ENCODE measurements at regions not wholly inside any gene's neighbourhood (a gene's known extent, or its start where the extent isn't known, plus 50 kb on each side); places are given as distances from the start of the nearest gene placed in this dataset.

GRCh38 chr6:137656735-137657134 is 162.5 kb upstream of the OLIG3 start:
- H3K9me3 ChIP-seq (ENCODE audit: control insufficient read depth in 2 of 2, insufficient read depth in 1 of 2, low read length in 1 of 2) = peaks cover 2 to 26% of the 10 kb centered on the region in 2 donors
- WGBS = 90% methylated on average over 4 of the region's 4 CpGs

GRCh38 chr6:137657351-137657911 is 163.2 kb upstream of the OLIG3 start:
- Histone ChIP-seq H3K36me3 (ENCODE audit: control insufficient read depth in 2 of 2, insufficient read depth in 2 of 2, low read length in 1 of 2) (no peaks in the 10 kb centered on the region), H3K4me1 (ENCODE audit: control insufficient read depth in 2 of 2, insufficient read depth in 2 of 2, low read length in 2 of 2) (peaks cover 0 to 15% of the 10 kb centered on the region in 2 donors), H3K27me3 (ENCODE audit: control insufficient read depth in 2 of 2, insufficient read depth in 1 of 2, low read length in 1 of 2) (no peaks in the 10 kb centered on the region), H3K27ac (ENCODE audit: low read depth in 1 of 2, low read length in 1 of 2) (peak overlapping the region in 1 of 2 donors; percentile 77), H3K4me3 (ENCODE audit: low read length in 2 of 2) (no peak overlapping the region), H3K9me3 (ENCODE audit: control insufficient read depth in 2 of 2, insufficient read depth in 1 of 2, low read length in 1 of 2) (peaks cover 2 to 23% of the 10 kb centered on the region in 2 donors)
- peak in 3 of 9 donors; percentile 16 to 46 (median 19) for DNase-seq (ENCODE audit: low read depth in 6 of 9, low spot score in 9 of 9)
- WGBS = 12% methylated on average over 1 of the region's 1 CpG

More at GRCh38 chr6:137656735-137657134, 162.5 kb upstream of the OLIG3 start:
- no peaks in the 10 kb centered on the region for H3K36me3 ChIP-seq (ENCODE audit: control insufficient read depth in 2 of 2, insufficient read depth in 2 of 2, low read length in 1 of 2)
- DNase-seq (ENCODE audit: low read depth in 6 of 9, low spot score in 9 of 9) = no peak
- H3K4me3 ChIP-seq (ENCODE audit: low read length in 2 of 2) = no peak overlapping the region
- H3K27me3 ChIP-seq (ENCODE audit: control insufficient read depth in 2 of 2, insufficient read depth in 1 of 2, low read length in 1 of 2) = no peaks in the 10 kb centered on the region
- peaks cover 0 to 15% of the 10 kb centered on the region in 2 donors for H3K4me1 ChIP-seq (ENCODE audit: control insufficient read depth in 2 of 2, insufficient read depth in 2 of 2, low read length in 2 of 2)
- H3K27ac ChIP-seq (ENCODE audit: low read depth in 1 of 2, low read length in 1 of 2) = peak overlapping the region in 1 of 2 donors; percentile 77

- Histone ChIP-seq H3K4me1 (ENCODE audit: control insufficient read depth in 2 of 2, insufficient read depth in 2 of 2, low read length in 2 of 2) (peaks cover 0 to 15% of the 10 kb centered on the region in 2 donors), H3K27me3 (ENCODE audit: control insufficient read depth in 2 of 2, insufficient read depth in 1 of 2, low read length in 1 of 2) (no peaks in the 10 kb centered on the region), H3K27ac (ENCODE audit: low read depth in 1 of 2, low read length in 1 of 2) (peak overlapping the region in 1 of 2 donors; percentile 43), H3K36me3 (ENCODE audit: control insufficient read depth in 2 of 2, insufficient read depth in 2 of 2, low read length in 1 of 2) (no peaks in the 10 kb centered on the region), H3K9me3 (ENCODE audit: control insufficient read depth in 2 of 2, insufficient read depth in 1 of 2, low read length in 1 of 2) (peaks cover 0 to 15% of the 10 kb centered on the region in 2 donors), H3K4me3 (ENCODE audit: low read length in 2 of 2) (no peak overlapping the region)
- DNase-seq (ENCODE audit: low read depth in 6 of 9, low spot score in 9 of 9) = no peak
- WGBS = 96% methylated on average over 1 of the region's 1 CpG
Observed at GRCh38 chr6:137658287-137658686, 164.1 kb upstream of the OLIG3 start.

GRCh38 chr6:137659871-137660270 is 165.7 kb upstream of the OLIG3 start:
- DNase-seq (ENCODE audit: low read depth in 6 of 9, low spot score in 9 of 9) = no peak
- WGBS = 96% methylated on average over 3 of the region's 3 CpGs
- H3K9me3 ChIP-seq (ENCODE audit: control insufficient read depth in 2 of 2, insufficient read depth in 1 of 2, low read length in 1 of 2) = peaks cover 0 to 13% of the 10 kb centered on the region in 2 donors
- H3K27ac ChIP-seq (ENCODE audit: low read depth in 1 of 2, low read length in 1 of 2) = no peak overlapping the region
- peaks cover 0 to 15% of the 10 kb centered on the region in 2 donors for H3K4me1 ChIP-seq (ENCODE audit: control insufficient read depth in 2 of 2, insufficient read depth in 2 of 2, low read length in 2 of 2)
- no peak overlapping the region for H3K4me3 ChIP-seq (ENCODE audit: low read length in 2 of 2)
- H3K27me3 ChIP-seq (ENCODE audit: control insufficient read depth in 2 of 2, insufficient read depth in 1 of 2, low read length in 1 of 2) = no peaks in the 10 kb centered on the region
- H3K36me3 ChIP-seq (ENCODE audit: control insufficient read depth in 2 of 2, insufficient read depth in 2 of 2, low read length in 1 of 2) = no peaks in the 10 kb centered on the region

DNA sequence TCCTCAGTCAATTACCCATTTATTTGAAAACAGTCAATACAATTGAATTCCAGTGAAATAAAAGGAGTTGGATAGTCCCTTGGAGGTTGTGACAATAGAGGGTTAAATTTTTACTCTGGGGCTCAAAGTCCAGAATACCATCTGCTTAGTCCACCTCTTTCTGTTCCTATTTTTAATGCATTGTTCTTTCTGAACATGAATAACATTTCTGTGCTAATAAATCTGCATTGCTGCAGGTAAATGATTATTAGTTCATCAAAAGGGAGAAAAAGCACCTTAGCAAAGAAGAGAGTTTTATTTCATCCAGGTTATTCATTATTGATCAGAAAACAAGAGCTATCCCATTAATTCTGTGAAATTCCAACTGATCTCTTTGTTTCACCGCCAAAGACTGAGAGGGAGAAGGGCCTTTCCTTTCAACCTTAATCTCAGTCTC is 166.1 kb upstream of the OLIG3 start:
- H3K4me1 ChIP-seq (ENCODE audit: control insufficient read depth in 2 of 2, insufficient read depth in 2 of 2, low read length in 2 of 2) = peaks cover 0 to 15% of the 10 kb centered on the region in 2 donors
- H3K9me3 ChIP-seq (ENCODE audit: control insufficient read depth in 2 of 2, insufficient read depth in 1 of 2, low read length in 1 of 2) = peaks cover 0 to 13% of the 10 kb centered on the region in 2 donors
- H3K27ac ChIP-seq (ENCODE audit: low read depth in 1 of 2, low read length in 1 of 2) = no peak overlapping the region
- whole genome bisulfite sequencing = 98% methylated on average over 1 of the region's 1 CpG
- no peaks in the 10 kb centered on the region for H3K27me3 ChIP-seq (ENCODE audit: control insufficient read depth in 2 of 2, insufficient read depth in 1 of 2, low read length in 1 of 2)
- DNase-seq (ENCODE audit: low read depth in 6 of 9, low spot score in 9 of 9) = no peak
- H3K4me3 ChIP-seq (ENCODE audit: low read length in 2 of 2) = no peak overlapping the region
- H3K36me3 ChIP-seq (ENCODE audit: control insufficient read depth in 2 of 2, insufficient read depth in 2 of 2, low read length in 1 of 2) = no peaks in the 10 kb centered on the region

DNA sequence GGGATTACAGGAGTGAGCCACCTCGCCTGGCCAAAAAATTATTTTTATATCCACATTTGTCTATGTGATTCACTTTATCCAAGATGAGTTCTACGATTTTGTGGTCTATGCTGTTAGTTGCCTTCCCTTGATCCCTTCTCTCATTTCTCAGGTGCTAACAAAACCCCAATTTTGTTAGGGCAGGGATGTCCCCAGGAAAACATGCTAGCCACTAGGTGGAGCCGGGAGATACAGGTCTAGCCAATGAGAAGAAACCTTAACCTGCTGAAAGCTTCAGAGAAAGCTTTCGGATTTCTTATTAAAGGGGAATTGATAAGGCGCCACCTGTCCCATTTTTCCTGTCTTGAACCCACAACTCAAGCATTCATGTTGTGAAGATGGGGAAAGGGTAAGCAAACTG is 167.4 kb upstream of the OLIG3 start:
- H3K27ac ChIP-seq (ENCODE audit: low read depth in 1 of 2, low read length in 1 of 2) = no peak overlapping the region
- peak in 3 of 9 donors; percentile 18 to 52 (median 19) for DNase-seq (ENCODE audit: low read depth in 6 of 9, low spot score in 9 of 9)
- H3K27me3 ChIP-seq (ENCODE audit: control insufficient read depth in 2 of 2, insufficient read depth in 1 of 2, low read length in 1 of 2) = no peaks in the 10 kb centered on the region
- no peak overlapping the region for H3K4me3 ChIP-seq (ENCODE audit: low read length in 2 of 2)
- WGBS = 89% methylated on average over 5 of the region's 5 CpGs
- peaks cover 0 to 5% of the 10 kb centered on the region in 2 donors for H3K9me3 ChIP-seq (ENCODE audit: control insufficient read depth in 2 of 2, insufficient read depth in 1 of 2, low read length in 1 of 2)
- H3K4me1 ChIP-seq (ENCODE audit: control insufficient read depth in 2 of 2, insufficient read depth in 2 of 2, low read length in 2 of 2) = peaks cover 0 to 11% of the 10 kb centered on the region in 2 donors
- no peaks in the 10 kb centered on the region for H3K36me3 ChIP-seq (ENCODE audit: control insufficient read depth in 2 of 2, insufficient read depth in 2 of 2, low read length in 1 of 2)

- no peak overlapping the region for H3K4me3 ChIP-seq (ENCODE audit: low read length in 2 of 2)
- no peak for DNase-seq (ENCODE audit: low read depth in 6 of 9, low spot score in 9 of 9)
- H3K4me1 ChIP-seq (ENCODE audit: control insufficient read depth in 2 of 2, insufficient read depth in 2 of 2, low read length in 2 of 2) = no peaks in the 10 kb centered on the region
- H3K36me3 ChIP-seq (ENCODE audit: control insufficient read depth in 2 of 2, insufficient read depth in 2 of 2, low read length in 1 of 2) = no peaks in the 10 kb centered on the region
- no peak overlapping the region for H3K27ac ChIP-seq (ENCODE audit: low read depth in 1 of 2, low read length in 1 of 2)
- WGBS = 85% methylated on average over 5 of the region's 5 CpGs
- no peaks in the 10 kb centered on the region for H3K27me3 ChIP-seq (ENCODE audit: control insufficient read depth in 2 of 2, insufficient read depth in 1 of 2, low read length in 1 of 2)
- H3K9me3 ChIP-seq (ENCODE audit: control insufficient read depth in 2 of 2, insufficient read depth in 1 of 2, low read length in 1 of 2) = no peaks in the 10 kb centered on the region
Observed at GRCh38 chr6:137664183-137664582, 170.0 kb upstream of the OLIG3 start.

- no peaks in the 10 kb centered on the region for H3K4me1 ChIP-seq (ENCODE audit: control insufficient read depth in 2 of 2, insufficient read depth in 2 of 2, low read length in 2 of 2)
- H3K27ac ChIP-seq (ENCODE audit: low read depth in 1 of 2, low read length in 1 of 2) = no peak overlapping the region
- 96% methylated on average over 6 of the region's 6 CpGs for WGBS
- no peak for DNase-seq (ENCODE audit: low read depth in 6 of 9, low spot score in 9 of 9)
- no peaks in the 10 kb centered on the region for H3K36me3 ChIP-seq (ENCODE audit: control insufficient read depth in 2 of 2, insufficient read depth in 2 of 2, low read length in 1 of 2)
- H3K9me3 ChIP-seq (ENCODE audit: control insufficient read depth in 2 of 2, insufficient read depth in 1 of 2, low read length in 1 of 2) = no peaks in the 10 kb centered on the region
- H3K27me3 ChIP-seq (ENCODE audit: control insufficient read depth in 2 of 2, insufficient read depth in 1 of 2, low read length in 1 of 2) = no peaks in the 10 kb centered on the region
- no peak overlapping the region for H3K4me3 ChIP-seq (ENCODE audit: low read length in 2 of 2)
Observed at GRCh38 chr6:137665342-137665934, 171.2 kb upstream of the OLIG3 start.

DNA sequence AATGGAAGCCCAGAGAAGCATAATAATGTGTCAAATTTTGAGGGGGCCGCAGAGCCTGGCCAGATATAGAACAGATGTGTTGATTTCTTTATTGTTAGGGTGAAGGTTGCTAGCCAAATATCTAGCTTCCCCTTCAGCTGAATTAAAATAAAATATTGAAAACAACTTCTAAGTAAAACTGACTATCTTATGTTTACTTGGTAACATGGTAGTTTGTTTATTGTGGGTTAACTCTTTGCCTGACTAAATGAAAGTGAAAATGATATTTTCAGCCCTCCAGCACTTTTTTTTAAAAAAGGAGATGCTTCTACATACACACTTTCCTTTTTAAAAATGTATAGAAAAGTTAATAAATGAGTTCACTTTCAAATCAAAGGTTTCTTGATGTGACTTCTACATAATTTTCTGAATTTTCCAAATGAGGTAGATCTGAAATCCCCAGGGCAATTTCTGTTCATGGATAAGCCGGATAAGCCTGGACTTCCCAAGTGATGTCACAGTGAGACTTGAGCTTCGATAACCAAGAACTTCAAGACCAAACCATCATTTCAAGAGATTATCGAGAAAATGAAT is 172.1 kb upstream of the OLIG3 start:
- no peak for DNase-seq (ENCODE audit: low read depth in 6 of 9, low spot score in 9 of 9)
- WGBS = 95% methylated on average over 4 of the region's 4 CpGs

More for the DNA sequence above, 172.1 kb upstream of the OLIG3 start:
- H3K36me3 ChIP-seq (ENCODE audit: control insufficient read depth in 2 of 2, insufficient read depth in 2 of 2, low read length in 1 of 2) = no peaks in the 10 kb centered on the region
- no peaks in the 10 kb centered on the region for H3K9me3 ChIP-seq (ENCODE audit: control insufficient read depth in 2 of 2, insufficient read depth in 1 of 2, low read length in 1 of 2)
- H3K27me3 ChIP-seq (ENCODE audit: control insufficient read depth in 2 of 2, insufficient read depth in 1 of 2, low read length in 1 of 2) = no peaks in the 10 kb centered on the region
- H3K4me1 ChIP-seq (ENCODE audit: control insufficient read depth in 2 of 2, insufficient read depth in 2 of 2, low read length in 2 of 2) = no peaks in the 10 kb centered on the region
- no peak overlapping the region for H3K4me3 ChIP-seq (ENCODE audit: low read length in 2 of 2)
- H3K27ac ChIP-seq (ENCODE audit: low read depth in 1 of 2, low read length in 1 of 2) = no peak overlapping the region

Measured in thymus (tissue), 11 donors.